Stimulated activated memory B cell treated with anti-CD40 and anti-IgM and Interleukin-4, amounts not matched to agents 10 μg/mL and 1 μg/mL and 100 μg/mL, for 72 hours (primary cell): ENCODE measurements at regions not wholly inside any gene's neighbourhood (a gene's known extent, or its start where the extent isn't known, plus 50 kb on each side); places are given as distances from the start of the nearest gene placed in this dataset.

Source experiments
- ATAC-seq: fragments of 150-1000 bp; cut with Tn5 transposase; 2 replicates; pipeline ENCODE4 v1.10.0; 2021
- H3K27ac Mint-ChIP-seq: one replicate; pipeline ENCODE4 v1.8.0; 2022; ENCODE audit warnings: mild to moderate bottlenecking, mixed read lengths
- H3K27me3 Mint-ChIP-seq: one replicate; pipeline ENCODE4 v1.8.0; 2022; ENCODE audit warnings: mixed read lengths
- H3K36me3 Mint-ChIP-seq: one replicate; pipeline ENCODE4 v1.8.0; 2022; ENCODE audit warnings: mixed read lengths
- H3K4me1 Mint-ChIP-seq: one replicate; pipeline ENCODE4 v1.8.0; 2022; ENCODE audit warnings: mixed read lengths
- H3K4me3 Mint-ChIP-seq: one replicate; pipeline ENCODE4 v1.8.0; 2022; ENCODE audit warnings: mild to moderate bottlenecking, moderate library complexity, mixed read lengths
- H3K9me3 Mint-ChIP-seq: one replicate; pipeline ENCODE4 v1.8.0; 2022; ENCODE audit warnings: mixed read lengths

DNA sequence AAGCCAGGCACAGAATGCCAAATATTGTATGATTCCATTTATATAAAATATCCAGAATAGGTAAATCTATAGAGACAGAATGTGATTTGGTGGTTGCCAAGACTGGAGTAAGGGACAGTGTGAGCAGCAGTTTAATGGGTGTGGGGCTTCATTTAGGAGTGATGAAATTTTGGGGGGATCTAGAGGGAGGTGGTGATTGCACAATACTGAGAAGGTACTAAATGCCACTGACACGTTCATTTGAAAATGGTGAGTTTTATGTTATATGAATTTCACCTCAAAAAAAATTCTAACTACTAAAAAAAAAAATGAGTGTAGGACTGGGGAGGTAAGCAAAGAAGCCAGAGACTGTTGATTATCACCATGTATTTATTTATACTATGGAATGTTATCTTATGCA, 974.5 kb upstream of the ZEB2 start:
- no peaks in the 10 kb centered on the region for H3K27me3 Mint-ChIP-seq
- H3K4me1 Mint-ChIP-seq = no peaks in the 10 kb centered on the region
- H3K36me3 Mint-ChIP-seq = no peaks in the 10 kb centered on the region

DNA sequence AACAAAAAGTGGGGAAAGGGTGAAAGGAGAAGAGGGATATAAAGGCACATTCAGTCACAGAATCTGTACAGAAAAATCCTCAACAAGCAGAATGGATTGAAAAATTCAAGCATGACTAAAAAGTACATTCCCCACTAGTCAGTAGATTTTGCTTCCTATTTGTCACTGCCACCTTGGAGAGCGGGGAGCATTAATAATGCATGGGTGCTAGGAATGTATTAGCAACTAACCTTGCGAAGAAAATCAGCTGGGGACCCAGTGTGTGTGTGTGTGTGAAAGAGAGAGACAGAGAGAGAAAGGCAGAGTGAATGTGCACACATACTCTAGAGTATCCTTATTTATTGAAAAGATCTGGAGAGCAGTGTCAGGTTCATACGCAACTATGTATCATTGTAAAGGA, 968.7 kb upstream of the ZEB2 start:
- H3K4me3 Mint-ChIP-seq = no peak overlapping the region
- H3K4me1 Mint-ChIP-seq = no peaks in the 10 kb centered on the region
- H3K36me3 Mint-ChIP-seq = no peaks in the 10 kb centered on the region

More for the DNA sequence above, 974.5 kb upstream of the ZEB2 start:
- peaks cover 11% of the 10 kb centered on the region for H3K9me3 Mint-ChIP-seq
- no peak for ATAC-seq
- H3K4me3 Mint-ChIP-seq = no peak overlapping the region
- no peak overlapping the region for H3K27ac Mint-ChIP-seq

DNA sequence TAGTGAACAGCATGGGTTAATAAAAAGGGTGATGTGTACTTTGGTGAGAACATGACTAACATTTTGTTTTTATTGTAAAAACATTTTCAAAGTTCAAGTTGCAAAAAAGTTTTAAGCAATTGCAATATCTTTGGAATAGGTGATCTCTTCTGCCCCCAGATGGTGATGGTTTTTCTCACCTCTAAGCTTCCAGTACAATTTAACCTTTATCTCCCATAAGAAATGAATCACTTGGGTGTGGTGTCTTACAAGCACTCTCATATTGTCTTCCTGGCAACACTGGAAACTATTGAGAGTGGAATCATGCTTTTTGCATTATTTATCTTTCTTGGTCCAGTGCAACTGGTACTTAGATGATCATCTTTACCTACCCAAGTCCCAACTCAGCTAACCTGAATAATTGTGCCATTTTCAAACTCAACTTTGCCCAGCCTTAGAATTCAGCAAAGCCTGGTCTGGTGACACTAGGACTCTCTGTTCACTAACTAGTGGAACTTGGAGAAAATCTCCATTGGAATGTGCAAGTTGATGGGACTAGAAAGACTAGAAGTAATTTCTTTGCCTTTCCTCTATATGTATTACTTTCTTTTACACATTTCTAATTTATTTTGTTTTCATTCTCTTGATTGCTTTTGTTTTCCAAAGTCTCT, 964.7 kb upstream of the ZEB2 start:
- Mint-ChIP-seq H3K27me3 (no peaks in the 10 kb centered on the region), H3K4me1 (peaks cover 6% of the 10 kb centered on the region), H3K36me3 (no peaks in the 10 kb centered on the region), H3K9me3 (no peaks in the 10 kb centered on the region), H3K4me3 (no peak overlapping the region), H3K27ac (no peak overlapping the region)
- ATAC-seq = peak; percentile 48

More for the DNA sequence above, 968.7 kb upstream of the ZEB2 start:
- Mint-ChIP-seq H3K27ac (no peak overlapping the region), H3K9me3 (peaks cover 11% of the 10 kb centered on the region), H3K27me3 (no peaks in the 10 kb centered on the region)
- ATAC-seq = no peak

DNA sequence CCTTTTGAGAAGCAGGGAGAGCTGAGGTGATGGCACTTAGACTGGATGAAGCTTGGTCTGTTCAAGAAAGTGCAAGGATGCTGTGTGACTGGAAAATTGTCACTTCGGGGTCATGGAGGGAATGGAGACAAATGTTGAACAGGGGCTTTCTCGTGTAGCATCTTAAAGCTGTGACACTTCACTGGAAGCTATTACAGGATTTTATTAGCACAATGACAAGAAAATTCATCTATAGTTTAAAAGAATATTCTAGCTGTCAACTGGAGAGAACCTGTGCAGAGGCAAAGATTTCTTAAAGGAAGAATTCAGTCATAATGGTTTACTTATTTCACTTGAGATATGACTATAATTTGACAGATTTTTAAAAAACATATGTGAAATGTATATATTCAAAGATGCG, 963.9 kb upstream of the ZEB2 start:
- Mint-ChIP-seq H3K4me3 (no peak overlapping the region), H3K4me1 (peaks cover 6% of the 10 kb centered on the region), H3K27ac (no peak overlapping the region), H3K9me3 (no peaks in the 10 kb centered on the region), H3K27me3 (no peaks in the 10 kb centered on the region), H3K36me3 (no peaks in the 10 kb centered on the region)
- ATAC-seq = no peak

DNA sequence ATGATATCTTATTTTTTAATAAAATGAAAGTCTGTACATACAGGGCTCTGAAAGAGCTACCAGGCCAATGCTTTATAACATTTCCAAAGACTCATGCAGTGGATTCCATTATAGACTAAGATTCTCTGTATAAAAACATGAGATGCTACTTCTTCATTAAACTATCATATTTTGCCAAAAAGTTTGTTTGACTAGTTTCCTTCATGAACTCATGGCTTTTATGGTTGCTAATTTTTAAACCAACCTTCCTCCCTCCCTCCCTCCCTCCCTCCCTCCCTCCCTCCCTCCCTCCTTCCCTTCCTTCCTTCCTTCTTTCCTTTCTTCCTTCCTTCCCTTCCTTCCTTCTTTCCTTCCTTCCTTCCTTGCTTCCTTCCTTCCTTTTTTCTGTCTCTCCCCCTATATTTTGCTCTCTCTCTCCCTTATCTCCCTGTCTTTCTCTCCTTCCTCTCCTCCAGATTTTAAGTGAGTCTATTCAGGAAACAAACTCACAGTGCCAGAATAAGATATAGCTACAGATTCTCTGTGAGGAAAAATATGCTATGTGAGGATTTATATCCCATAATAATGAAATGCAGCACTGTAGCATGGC, 961.5 kb upstream of the ZEB2 start:
- Mint-ChIP-seq H3K36me3 (no peaks in the 10 kb centered on the region), H3K27me3 (no peaks in the 10 kb centered on the region), H3K9me3 (no peaks in the 10 kb centered on the region), H3K27ac (no peak overlapping the region), H3K4me3 (no peak overlapping the region), H3K4me1 (peaks cover 6% of the 10 kb centered on the region)
- ATAC-seq = no peak

DNA sequence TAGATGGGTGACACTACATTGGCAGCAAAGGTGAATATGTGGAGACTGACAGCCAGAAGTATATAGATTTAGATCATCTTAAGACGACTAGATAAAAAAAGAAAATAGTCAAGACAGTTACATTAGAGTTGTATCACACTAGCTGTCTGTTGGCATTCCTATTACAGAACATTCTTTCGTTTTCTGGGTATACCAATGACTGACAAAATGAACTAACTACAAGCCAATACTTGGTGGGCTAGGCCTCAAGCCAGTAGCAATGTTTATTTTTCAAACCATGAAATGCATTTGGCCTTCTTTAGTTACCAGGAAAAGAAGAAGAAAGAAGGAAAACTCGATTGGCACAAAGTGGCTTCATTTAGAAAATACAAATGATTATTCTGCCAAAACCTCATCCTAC, 944.9 kb upstream of the ZEB2 start:
- H3K27me3 Mint-ChIP-seq = no peaks in the 10 kb centered on the region
- no peaks in the 10 kb centered on the region for H3K36me3 Mint-ChIP-seq
- no peak overlapping the region for H3K27ac Mint-ChIP-seq
- no peak for ATAC-seq
- no peaks in the 10 kb centered on the region for H3K9me3 Mint-ChIP-seq
- no peaks in the 10 kb centered on the region for H3K4me1 Mint-ChIP-seq
- H3K4me3 Mint-ChIP-seq = no peak overlapping the region

DNA sequence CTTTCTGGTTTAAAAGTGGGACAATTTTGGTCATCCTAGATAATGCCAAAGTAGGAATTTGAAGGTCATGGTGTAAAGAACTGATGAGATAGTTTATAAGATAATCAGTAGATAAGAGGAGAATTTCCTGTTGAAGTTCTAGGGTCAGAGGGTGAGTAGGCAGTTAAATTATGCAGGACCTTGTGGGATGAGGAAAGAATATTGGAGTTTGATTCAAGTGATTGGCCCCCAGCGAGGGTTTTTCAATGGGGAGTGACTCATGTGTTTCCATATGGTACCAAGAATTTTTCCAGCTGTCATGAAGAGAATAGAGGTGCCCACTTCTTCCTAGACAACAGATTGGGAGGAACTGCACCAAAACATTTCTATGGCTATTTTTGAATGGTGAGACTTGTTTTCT, 940.2 kb upstream of the ZEB2 start:
- no peaks in the 10 kb centered on the region for H3K9me3 Mint-ChIP-seq
- no peaks in the 10 kb centered on the region for H3K36me3 Mint-ChIP-seq
- no peak overlapping the region for H3K4me3 Mint-ChIP-seq
- H3K27ac Mint-ChIP-seq = no peak overlapping the region
- no peaks in the 10 kb centered on the region for H3K4me1 Mint-ChIP-seq
- ATAC-seq = no peak
- no peaks in the 10 kb centered on the region for H3K27me3 Mint-ChIP-seq

DNA sequence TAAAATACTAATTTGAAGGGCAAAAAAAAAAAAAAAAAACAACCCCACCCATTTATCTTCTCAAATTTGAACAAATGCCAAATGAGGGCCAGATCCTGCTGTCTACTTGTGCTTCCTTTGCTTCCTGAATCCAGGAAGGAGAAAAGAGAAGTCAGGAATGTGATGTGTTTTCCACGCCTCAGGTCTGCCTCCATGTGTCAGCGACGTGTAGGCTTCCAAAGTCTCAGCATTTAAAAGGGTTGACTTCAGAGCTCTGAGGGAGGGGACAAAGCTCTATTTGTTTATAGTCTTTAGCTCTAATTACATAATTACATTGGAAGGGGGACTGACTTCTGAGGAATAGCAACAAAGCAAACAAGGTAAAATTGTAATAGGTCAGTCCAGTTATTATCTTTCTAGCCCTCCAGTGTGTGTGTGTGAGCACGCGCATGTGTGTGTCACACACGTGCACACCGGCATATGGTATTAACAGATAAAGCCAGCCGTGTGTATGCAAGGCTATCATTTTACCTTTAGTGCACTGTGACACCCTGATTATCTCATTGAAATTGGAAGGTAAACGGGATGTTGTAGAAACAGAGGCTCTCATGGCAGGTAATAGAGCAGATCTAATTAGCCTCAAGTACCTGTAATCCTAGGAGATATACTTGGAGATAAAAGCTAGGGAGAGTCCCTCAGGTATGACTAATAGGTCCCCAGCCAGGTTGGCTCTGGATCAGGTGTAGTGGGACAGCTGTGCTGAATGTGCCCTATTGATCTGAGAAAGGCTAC, 911.4 kb upstream of the ZEB2 start:
- Mint-ChIP-seq H3K4me3 (no peak overlapping the region), H3K36me3 (no peaks in the 10 kb centered on the region), H3K9me3 (no peaks in the 10 kb centered on the region), H3K27me3 (no peaks in the 10 kb centered on the region), H3K4me1 (no peaks in the 10 kb centered on the region), H3K27ac (no peak overlapping the region)
- no peak for ATAC-seq

DNA sequence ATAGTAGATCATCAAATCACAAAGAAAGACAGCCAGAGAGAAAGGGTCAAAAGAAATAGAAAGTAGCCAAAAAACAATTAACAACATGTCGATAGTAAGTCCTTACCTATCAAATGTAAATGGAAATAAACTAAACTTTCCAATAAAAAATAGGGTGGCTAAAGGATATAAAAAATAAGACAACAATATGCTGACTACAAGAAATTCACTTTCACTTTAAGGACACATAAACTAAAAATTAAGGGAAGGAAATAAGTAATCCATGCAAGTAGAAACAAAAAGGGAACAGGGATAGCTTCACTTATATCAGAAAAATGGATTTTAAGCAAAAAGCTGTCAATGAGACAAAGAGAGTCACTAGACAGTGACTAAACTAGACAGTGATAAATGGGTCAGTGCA, 903.9 kb upstream of the ZEB2 start:
- ATAC-seq = no peak
- Mint-ChIP-seq H3K27ac (no peak overlapping the region), H3K27me3 (no peaks in the 10 kb centered on the region), H3K36me3 (peaks cover 20% of the 10 kb centered on the region), H3K9me3 (peaks cover 22% of the 10 kb centered on the region), H3K4me3 (no peak overlapping the region), H3K4me1 (no peaks in the 10 kb centered on the region)

DNA sequence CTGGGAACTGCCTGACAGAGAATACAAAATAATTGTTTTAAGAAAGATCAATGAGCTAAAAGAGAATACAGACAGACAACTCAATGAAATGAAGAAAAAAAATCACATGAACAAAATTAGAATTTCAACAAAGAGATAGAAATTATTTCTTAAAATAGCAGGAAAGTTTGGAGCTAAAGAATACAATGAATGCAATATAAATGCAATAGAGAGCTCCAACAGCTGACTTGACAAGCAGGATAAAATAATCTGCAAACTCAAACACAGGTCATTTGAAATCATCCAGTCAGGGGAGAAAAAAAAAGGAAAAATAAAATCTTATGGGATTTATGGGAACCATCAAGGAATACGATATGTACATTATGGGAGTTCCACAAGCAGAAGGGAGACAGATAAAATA, 902.7 kb upstream of the ZEB2 start:
- H3K36me3 Mint-ChIP-seq = peaks cover 20% of the 10 kb centered on the region
- ATAC-seq = no peak
- H3K4me1 Mint-ChIP-seq = no peaks in the 10 kb centered on the region
- H3K4me3 Mint-ChIP-seq = no peak overlapping the region
- H3K9me3 Mint-ChIP-seq = peaks cover 22% of the 10 kb centered on the region
- H3K27ac Mint-ChIP-seq = no peak overlapping the region
- no peaks in the 10 kb centered on the region for H3K27me3 Mint-ChIP-seq

DNA sequence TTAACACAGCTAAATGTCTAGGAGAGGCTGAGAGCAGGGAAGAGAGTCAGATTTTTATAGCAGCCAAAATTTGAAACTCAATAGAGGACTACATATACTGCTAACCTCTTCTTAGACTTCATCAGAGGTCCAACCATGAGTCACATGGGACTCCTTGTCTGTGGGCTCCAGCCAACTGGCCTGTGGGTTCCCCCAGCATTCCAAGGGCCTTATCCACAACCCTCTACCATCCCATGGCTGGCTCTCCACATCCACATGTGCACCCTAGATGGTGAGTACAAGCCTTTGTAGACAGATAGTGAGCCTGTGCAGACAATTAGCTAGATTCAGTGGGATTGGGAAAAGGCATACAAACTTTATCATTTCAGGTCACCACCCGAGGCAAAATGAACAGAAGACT, 901.9 kb upstream of the ZEB2 start:
- Mint-ChIP-seq H3K27ac (no peak overlapping the region), H3K4me1 (no peaks in the 10 kb centered on the region), H3K4me3 (no peak overlapping the region), H3K27me3 (no peaks in the 10 kb centered on the region), H3K9me3 (peaks cover 22% of the 10 kb centered on the region), H3K36me3 (peaks cover 20% of the 10 kb centered on the region)
- no peak for ATAC-seq

DNA sequence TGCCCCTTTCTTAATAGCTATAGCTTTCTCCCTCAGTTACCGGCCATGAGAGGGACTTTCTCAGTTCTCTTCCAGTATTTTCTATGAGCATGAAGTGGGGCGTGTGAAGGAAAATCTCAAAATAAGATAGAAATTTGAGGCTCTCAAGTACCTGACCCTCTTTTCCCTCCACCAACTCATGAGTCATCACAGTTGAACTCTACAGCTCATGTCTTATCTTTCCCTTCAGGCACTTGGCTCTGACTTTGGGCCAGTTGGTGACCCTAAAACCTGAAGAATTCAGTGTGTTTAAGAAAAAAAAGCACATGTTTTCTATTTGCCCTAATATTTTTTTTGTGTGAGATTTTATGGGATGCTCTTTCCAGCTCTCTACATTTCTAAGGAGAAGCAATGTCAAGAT, 896.7 kb upstream of the ZEB2 start:
- Mint-ChIP-seq H3K36me3 (peaks cover 8% of the 10 kb centered on the region), H3K9me3 (peaks cover 15% of the 10 kb centered on the region), H3K4me3 (no peak overlapping the region), H3K27me3 (peaks cover 19% of the 10 kb centered on the region), H3K4me1 (peaks cover 18% of the 10 kb centered on the region), H3K27ac (no peak overlapping the region)
- ATAC-seq = no peak

DNA sequence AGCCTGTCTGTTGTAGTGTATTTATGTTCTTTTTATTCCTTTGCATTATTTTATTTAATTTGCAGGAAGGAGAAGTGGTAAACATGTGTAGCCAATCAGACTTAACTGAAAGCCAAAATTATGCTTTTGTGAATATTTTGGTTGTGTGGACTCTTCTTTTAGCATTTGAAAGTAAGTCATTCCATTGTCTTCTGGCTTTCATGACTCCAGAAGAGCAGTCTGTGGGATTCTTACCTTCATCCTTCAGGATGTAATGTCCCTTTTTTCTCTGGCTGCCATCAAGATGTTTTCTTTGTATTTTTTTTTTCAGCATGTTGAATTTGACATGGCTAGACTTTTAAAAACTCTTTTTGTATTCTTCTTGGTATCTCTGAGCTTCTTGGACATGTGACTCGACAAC, 895.2 kb upstream of the ZEB2 start:
- Mint-ChIP-seq H3K4me3 (no peak overlapping the region), H3K4me1 (peaks cover 32% of the 10 kb centered on the region), H3K9me3 (peaks cover 7% of the 10 kb centered on the region), H3K36me3 (no peaks in the 10 kb centered on the region), H3K27ac (no peak overlapping the region), H3K27me3 (peaks cover 19% of the 10 kb centered on the region)
- ATAC-seq = no peak

DNA sequence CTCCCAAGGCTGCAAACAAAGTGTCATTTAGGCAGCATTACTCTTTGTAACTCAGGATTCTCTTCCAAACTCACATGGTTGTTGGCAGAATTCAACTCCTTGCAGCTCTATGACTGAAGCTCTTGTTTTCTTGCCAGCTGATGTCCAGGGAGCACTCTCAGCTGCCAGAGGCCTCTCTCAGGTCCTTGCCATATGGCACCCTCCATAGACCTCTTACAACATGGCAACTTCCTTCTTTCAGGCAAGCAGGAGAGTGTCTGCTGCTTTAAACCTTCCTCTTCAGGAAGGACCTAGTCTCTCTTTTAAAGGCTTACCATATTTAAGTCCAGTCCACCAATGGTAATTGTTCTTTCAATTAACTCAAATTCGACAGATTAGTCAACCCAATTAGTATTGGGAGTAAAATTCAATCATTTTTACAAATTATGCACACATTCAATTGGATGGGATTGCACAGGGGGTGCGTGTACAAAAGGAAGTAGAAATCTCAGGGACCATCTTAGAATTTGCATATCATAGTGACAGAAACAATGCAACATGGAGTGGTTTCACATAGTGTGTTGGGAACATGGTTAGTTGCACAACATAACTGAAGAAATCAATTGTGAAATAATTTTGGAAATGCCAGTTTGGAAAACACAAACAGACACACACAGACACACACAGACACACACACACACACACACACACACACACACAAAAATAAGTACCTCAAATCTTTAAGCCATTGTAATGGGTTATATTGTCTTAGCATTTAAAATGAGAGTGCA, 893.5 kb upstream of the ZEB2 start:
- Mint-ChIP-seq H3K4me3 (no peak overlapping the region), H3K4me1 (peaks cover 32% of the 10 kb centered on the region), H3K27me3 (peaks cover 19% of the 10 kb centered on the region), H3K36me3 (no peaks in the 10 kb centered on the region), H3K9me3 (peaks cover 7% of the 10 kb centered on the region), H3K27ac (no peak overlapping the region)
- ATAC-seq = no peak

DNA sequence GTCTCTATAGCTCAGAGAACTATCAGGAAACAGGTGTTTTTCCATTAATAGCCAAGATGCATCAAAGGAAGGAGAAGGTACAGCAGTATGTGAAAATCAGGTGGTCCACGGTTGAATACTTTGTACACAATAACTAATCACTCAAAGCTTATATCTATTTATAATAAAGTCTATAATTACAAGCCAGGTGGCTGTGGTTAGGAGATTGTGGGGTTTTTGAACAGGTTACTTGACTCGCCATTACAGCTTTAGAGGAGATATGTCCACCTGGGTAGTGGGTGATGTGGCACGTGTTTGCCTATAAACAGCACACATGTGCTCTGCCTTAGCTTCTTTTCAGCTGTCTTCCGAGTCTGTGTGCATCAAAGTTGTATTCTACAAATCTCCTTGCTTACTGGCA, 892.2 kb upstream of the ZEB2 start:
- Mint-ChIP-seq H3K4me3 (no peak overlapping the region), H3K36me3 (no peaks in the 10 kb centered on the region)

More for the DNA sequence above, 892.2 kb upstream of the ZEB2 start:
- Mint-ChIP-seq H3K27ac (peak overlapping the region; percentile 17), H3K27me3 (peaks cover 28% of the 10 kb centered on the region), H3K9me3 (peaks cover 7% of the 10 kb centered on the region), H3K4me1 (peaks cover 32% of the 10 kb centered on the region)
- ATAC-seq = peak; percentile 57
